GM23338 (cell line): ENCODE measurements at regions not wholly inside any gene's neighbourhood (a gene's known extent, or its start where the extent isn't known, plus 50 kb on each side); places are given as distances from the start of the nearest gene placed in this dataset.

Experiments
- ATAC-seq: fragments of 200-7000 bp; cut with Tn5 transposase; 3 replicates; pipeline ENCODE4 v1.9.1; 2020
- DNase-seq: peaks from one replicate; pipeline ENCODE4 v3.0.0-alpha.2; 2015; ENCODE audit warnings: low spot score
- H2AFZ ChIP-seq: fragments of 200-600 bp; sonication (generic); 2 replicates; pipeline ENCODE4 v1.8.0; 2016; ENCODE audit warnings: antibody characterized with exemption, mild to moderate bottlenecking, moderate library complexity
- H3F3A ChIP-seq: fragments of 200-600 bp; sonication (generic); replicated peaks from 2 replicates; pipeline ENCODE4 v1.8.0; 2017; ENCODE audit warnings: antibody characterized with exemption, mixed run types, low read depth
- H3K27ac ChIP-seq: fragments of 200-600 bp; sonication (generic); 2 replicates; pipeline ENCODE4 v1.6.1; 2016; ENCODE audit warnings: low read depth
- H3K27me3 ChIP-seq: fragments of 200-600 bp; sonication (generic); 2 replicates; pipeline ENCODE4 v1.8.0; 2016; ENCODE audit warnings: mild to moderate bottlenecking, mixed run types, moderate library complexity; ENCODE audit not compliant: insufficient read depth
- H3K36me3 ChIP-seq: fragments of 200-600 bp; sonication (generic); 2 replicates; pipeline ENCODE4 v1.8.0; 2016; ENCODE audit warnings: mild to moderate bottlenecking; ENCODE audit not compliant: insufficient read depth
- H3K4me1 ChIP-seq: fragments of 200-600 bp; sonication (generic); 2 replicates; pipeline ENCODE4 v1.8.0; 2016; ENCODE audit warnings: mild to moderate bottlenecking, moderate library complexity; ENCODE audit not compliant: insufficient read depth
- H3K4me2 ChIP-seq: fragments of 200-600 bp; sonication (generic); 2 replicates; pipeline ENCODE4 v1.7.1; 2017; ENCODE audit warnings: mixed run types
- H3K4me3 ChIP-seq: fragments of 200-600 bp; sonication (generic); 2 replicates; pipeline ENCODE4 v1.6.1; 2016; ENCODE audit warnings: mixed run types
- H3K79me2 ChIP-seq: fragments of 200-600 bp; sonication (generic); replicated peaks from 2 replicates; pipeline ENCODE4 v1.8.0; 2017; ENCODE audit warnings: mild to moderate bottlenecking; ENCODE audit not compliant: insufficient read depth
- H3K9me2 ChIP-seq: fragments of 200-600 bp; sonication (generic); 2 replicates; pipeline ENCODE4 v1.8.0; 2017; ENCODE audit not compliant: insufficient read depth
- H4K20me1 ChIP-seq: fragments of 200-600 bp; sonication (generic); replicated peaks from 2 replicates; pipeline ENCODE4 v1.8.0; 2017; ENCODE audit warnings: mild to moderate bottlenecking; ENCODE audit not compliant: insufficient read depth
- H3K27ac Mint-ChIP-seq: 2 replicates; pipeline ENCODE4 v1.8.0; 2020; ENCODE audit warnings: inconsistent platforms, mild to moderate bottlenecking, moderate library complexity, mixed read lengths
- H3K27me3 Mint-ChIP-seq: 3 replicates; pipeline ENCODE4 v1.8.0; 2022; ENCODE audit warnings: low read depth, mild to moderate bottlenecking, moderate library complexity, mixed read lengths, inconsistent platforms; ENCODE audit not compliant: insufficient read depth, poor library complexity
- H3K36me3 Mint-ChIP-seq: 3 replicates; pipeline ENCODE4 v1.8.0; 2021; ENCODE audit warnings: low read depth, mild to moderate bottlenecking, inconsistent platforms, moderate library complexity, mixed read lengths
- H3K4me1 Mint-ChIP-seq: 3 replicates; pipeline ENCODE4 v1.8.0; 2020; ENCODE audit warnings: mild to moderate bottlenecking, inconsistent platforms, mixed read lengths
- H3K4me3 Mint-ChIP-seq: 3 replicates; pipeline ENCODE4 v1.8.0; 2021; ENCODE audit warnings: moderate library complexity, mild to moderate bottlenecking, inconsistent platforms, mixed read lengths
- H3K9me3 Mint-ChIP-seq: 3 replicates; pipeline ENCODE4 v1.8.0; 2020; ENCODE audit warnings: moderate library complexity, mild to moderate bottlenecking, inconsistent platforms, mixed read lengths
- EZH2phosphoT487 ChIP-seq: fragments of 200-600 bp; sonication (generic); IDR thresholded peaks from one replicate; pipeline ENCODE4 v1.8.1; 2018; ENCODE audit warnings: antibody characterized with exemption; ENCODE audit not compliant: unreplicated experiment
- JUNB ChIP-seq: IDR thresholded peaks from one replicate; pipeline ENCODE4 v1.6.1; 2016; ENCODE audit warnings: antibody characterized with exemption; ENCODE audit not compliant: unreplicated experiment
- NANOG ChIP-seq: IDR thresholded peaks from 2 replicates; pipeline ENCODE4 v1.6.1; 2016; ENCODE audit warnings: antibody characterized with exemption, borderline replicate concordance
- POLR2AphosphoS5 ChIP-seq: IDR thresholded peaks from 2 replicates; pipeline ENCODE4 v1.6.1; 2016; ENCODE audit warnings: antibody characterized with exemption, low read depth
- ZNF114 ChIP-seq: fragments of 250-450 bp; sonication (Bioruptor Pico); IDR thresholded peaks from 2 replicates; pipeline ENCODE4 v1.5.0; 2020; ENCODE audit warnings: mild to moderate bottlenecking, moderate library complexity
- ZNF331 ChIP-seq: fragments of 250-450 bp; sonication (Bioruptor Pico); IDR thresholded peaks from 2 replicates; pipeline ENCODE4 v1.5.0; 2020; ENCODE audit warnings: low read depth, mild to moderate bottlenecking, moderate library complexity
- TF ChIP-seq, protein P1 (sequence below): IDR thresholded peaks from 2 replicates; pipeline ENCODE4 v1.6.1; 2016; ENCODE audit warnings: antibody characterized with exemption
- TF ChIP-seq, protein P2 (sequence below), 2 experiments: fragments of 200-600 bp in 1 of 2; sonication (generic) in 1 of 2; conservative IDR thresholded peaks; 2 replicates each; pipeline versions ENCODE4 v1.5.1 to v1.6.1; 2016 to 2017; ENCODE audit warnings: antibody characterized with exemption in 2 of 2, low read depth in 2 of 2, mild to moderate bottlenecking in 2 of 2, moderate library complexity in 1 of 2
- TF ChIP-seq, protein P3 (sequence below): fragments of 250-450 bp; sonication (Bioruptor Pico); IDR thresholded peaks from 2 replicates; pipeline ENCODE4 v1.5.0; 2020; ENCODE audit warnings: mild to moderate bottlenecking, moderate library complexity

DNA sequence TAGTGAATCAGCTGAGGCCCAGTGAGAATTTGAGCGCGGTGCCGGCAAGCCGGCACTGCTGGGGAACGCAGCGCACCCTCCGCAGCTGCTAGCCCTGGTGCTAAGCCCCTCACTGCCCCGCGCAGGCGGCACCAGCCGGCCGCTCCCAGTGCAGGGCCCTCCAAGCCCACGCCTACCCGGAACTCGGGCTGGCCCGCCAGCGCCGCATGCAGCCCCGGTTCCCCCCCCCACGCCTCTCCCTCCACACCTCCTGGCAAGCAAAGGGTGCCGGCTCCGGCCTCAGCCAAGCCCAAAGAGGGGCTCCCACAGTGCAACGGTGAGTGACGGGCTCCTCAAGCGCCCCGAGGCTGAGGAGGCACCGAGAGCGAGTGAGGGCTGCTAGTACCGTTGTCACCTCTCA, 54.5 kb upstream of the VASH1 start (continued):
- TF ChIP-seq ZNF114 (CRISPR knock-in tag) (no peak), POLR2AphosphoS5 (no peak)
- TF ChIP-seq, protein P1, sequence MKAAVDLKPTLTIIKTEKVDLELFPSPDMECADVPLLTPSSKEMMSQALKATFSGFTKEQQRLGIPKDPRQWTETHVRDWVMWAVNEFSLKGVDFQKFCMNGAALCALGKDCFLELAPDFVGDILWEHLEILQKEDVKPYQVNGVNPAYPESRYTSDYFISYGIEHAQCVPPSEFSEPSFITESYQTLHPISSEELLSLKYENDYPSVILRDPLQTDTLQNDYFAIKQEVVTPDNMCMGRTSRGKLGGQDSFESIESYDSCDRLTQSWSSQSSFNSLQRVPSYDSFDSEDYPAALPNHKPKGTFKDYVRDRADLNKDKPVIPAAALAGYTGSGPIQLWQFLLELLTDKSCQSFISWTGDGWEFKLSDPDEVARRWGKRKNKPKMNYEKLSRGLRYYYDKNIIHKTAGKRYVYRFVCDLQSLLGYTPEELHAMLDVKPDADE: no peak
- TF ChIP-seq, protein P2, sequence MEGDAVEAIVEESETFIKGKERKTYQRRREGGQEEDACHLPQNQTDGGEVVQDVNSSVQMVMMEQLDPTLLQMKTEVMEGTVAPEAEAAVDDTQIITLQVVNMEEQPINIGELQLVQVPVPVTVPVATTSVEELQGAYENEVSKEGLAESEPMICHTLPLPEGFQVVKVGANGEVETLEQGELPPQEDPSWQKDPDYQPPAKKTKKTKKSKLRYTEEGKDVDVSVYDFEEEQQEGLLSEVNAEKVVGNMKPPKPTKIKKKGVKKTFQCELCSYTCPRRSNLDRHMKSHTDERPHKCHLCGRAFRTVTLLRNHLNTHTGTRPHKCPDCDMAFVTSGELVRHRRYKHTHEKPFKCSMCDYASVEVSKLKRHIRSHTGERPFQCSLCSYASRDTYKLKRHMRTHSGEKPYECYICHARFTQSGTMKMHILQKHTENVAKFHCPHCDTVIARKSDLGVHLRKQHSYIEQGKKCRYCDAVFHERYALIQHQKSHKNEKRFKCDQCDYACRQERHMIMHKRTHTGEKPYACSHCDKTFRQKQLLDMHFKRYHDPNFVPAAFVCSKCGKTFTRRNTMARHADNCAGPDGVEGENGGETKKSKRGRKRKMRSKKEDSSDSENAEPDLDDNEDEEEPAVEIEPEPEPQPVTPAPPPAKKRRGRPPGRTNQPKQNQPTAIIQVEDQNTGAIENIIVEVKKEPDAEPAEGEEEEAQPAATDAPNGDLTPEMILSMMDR (conservative IDR thresholded peaks at IDR 0.05; ENCODE audit: low read depth in 2 of 2): no peak

DNA sequence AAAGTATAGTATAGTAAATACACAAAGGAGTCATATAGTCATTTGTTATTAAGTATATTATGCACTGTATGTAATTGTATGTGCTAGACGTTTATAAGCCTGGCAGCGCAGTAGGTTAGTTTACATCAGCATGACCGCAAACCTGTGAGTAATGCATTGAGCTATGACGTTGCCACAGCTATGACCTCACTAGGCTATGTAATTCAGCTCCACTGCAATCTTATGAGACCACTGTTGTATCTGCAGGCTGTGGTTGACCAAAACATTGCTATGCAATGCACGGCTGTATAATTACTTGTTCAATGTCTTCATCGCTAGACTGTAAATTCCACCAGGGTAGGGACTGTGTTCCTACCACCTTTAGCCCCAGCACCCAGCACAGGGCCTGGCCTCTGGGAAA, 53.2 kb upstream of the VASH1 start:
- ATAC-seq (no peak), DNase-seq (no peak)
- H3K4me1 ChIP-seq: no peaks in the 10 kb centered on the region
- H3K79me2 ChIP-seq: no peaks in the 10 kb centered on the region
- H3K27ac ChIP-seq: no peak overlapping the region
- H3K27me3 ChIP-seq: no peaks in the 10 kb centered on the region
- H3K9me2 ChIP-seq: no peaks in the 10 kb centered on the region
- H3K4me3 ChIP-seq: no peak overlapping the region
- Mint-ChIP-seq H3K4me3 (no peak overlapping the region), H3K27ac (no peak overlapping the region), H3K4me1 (no peaks in the 10 kb centered on the region), H3K36me3 (no peaks in the 10 kb centered on the region), H3K9me3 (no peaks in the 10 kb centered on the region; the same call in 1 of the 3 replicates), H3K27me3 (no peaks in the 10 kb centered on the region)
- H3F3A ChIP-seq: no peaks in the 10 kb centered on the region
- no peak overlapping the region for H3K4me2 ChIP-seq
- H4K20me1 ChIP-seq: no peaks in the 10 kb centered on the region
- H2AFZ ChIP-seq: no peak overlapping the region
- H3K36me3 ChIP-seq: no peaks in the 10 kb centered on the region
- TF ChIP-seq, protein P2 (conservative IDR thresholded peaks at IDR 0.05; ENCODE audit: low read depth in 2 of 2): no peak
- TF ChIP-seq EZH2phosphoT487 (no peak), ZNF114 (CRISPR knock-in tag) (no peak), NANOG (no peak), ZNF331 (no peak), POLR2AphosphoS5 (no peak), JUNB (no peak)
- TF ChIP-seq, protein P3, sequence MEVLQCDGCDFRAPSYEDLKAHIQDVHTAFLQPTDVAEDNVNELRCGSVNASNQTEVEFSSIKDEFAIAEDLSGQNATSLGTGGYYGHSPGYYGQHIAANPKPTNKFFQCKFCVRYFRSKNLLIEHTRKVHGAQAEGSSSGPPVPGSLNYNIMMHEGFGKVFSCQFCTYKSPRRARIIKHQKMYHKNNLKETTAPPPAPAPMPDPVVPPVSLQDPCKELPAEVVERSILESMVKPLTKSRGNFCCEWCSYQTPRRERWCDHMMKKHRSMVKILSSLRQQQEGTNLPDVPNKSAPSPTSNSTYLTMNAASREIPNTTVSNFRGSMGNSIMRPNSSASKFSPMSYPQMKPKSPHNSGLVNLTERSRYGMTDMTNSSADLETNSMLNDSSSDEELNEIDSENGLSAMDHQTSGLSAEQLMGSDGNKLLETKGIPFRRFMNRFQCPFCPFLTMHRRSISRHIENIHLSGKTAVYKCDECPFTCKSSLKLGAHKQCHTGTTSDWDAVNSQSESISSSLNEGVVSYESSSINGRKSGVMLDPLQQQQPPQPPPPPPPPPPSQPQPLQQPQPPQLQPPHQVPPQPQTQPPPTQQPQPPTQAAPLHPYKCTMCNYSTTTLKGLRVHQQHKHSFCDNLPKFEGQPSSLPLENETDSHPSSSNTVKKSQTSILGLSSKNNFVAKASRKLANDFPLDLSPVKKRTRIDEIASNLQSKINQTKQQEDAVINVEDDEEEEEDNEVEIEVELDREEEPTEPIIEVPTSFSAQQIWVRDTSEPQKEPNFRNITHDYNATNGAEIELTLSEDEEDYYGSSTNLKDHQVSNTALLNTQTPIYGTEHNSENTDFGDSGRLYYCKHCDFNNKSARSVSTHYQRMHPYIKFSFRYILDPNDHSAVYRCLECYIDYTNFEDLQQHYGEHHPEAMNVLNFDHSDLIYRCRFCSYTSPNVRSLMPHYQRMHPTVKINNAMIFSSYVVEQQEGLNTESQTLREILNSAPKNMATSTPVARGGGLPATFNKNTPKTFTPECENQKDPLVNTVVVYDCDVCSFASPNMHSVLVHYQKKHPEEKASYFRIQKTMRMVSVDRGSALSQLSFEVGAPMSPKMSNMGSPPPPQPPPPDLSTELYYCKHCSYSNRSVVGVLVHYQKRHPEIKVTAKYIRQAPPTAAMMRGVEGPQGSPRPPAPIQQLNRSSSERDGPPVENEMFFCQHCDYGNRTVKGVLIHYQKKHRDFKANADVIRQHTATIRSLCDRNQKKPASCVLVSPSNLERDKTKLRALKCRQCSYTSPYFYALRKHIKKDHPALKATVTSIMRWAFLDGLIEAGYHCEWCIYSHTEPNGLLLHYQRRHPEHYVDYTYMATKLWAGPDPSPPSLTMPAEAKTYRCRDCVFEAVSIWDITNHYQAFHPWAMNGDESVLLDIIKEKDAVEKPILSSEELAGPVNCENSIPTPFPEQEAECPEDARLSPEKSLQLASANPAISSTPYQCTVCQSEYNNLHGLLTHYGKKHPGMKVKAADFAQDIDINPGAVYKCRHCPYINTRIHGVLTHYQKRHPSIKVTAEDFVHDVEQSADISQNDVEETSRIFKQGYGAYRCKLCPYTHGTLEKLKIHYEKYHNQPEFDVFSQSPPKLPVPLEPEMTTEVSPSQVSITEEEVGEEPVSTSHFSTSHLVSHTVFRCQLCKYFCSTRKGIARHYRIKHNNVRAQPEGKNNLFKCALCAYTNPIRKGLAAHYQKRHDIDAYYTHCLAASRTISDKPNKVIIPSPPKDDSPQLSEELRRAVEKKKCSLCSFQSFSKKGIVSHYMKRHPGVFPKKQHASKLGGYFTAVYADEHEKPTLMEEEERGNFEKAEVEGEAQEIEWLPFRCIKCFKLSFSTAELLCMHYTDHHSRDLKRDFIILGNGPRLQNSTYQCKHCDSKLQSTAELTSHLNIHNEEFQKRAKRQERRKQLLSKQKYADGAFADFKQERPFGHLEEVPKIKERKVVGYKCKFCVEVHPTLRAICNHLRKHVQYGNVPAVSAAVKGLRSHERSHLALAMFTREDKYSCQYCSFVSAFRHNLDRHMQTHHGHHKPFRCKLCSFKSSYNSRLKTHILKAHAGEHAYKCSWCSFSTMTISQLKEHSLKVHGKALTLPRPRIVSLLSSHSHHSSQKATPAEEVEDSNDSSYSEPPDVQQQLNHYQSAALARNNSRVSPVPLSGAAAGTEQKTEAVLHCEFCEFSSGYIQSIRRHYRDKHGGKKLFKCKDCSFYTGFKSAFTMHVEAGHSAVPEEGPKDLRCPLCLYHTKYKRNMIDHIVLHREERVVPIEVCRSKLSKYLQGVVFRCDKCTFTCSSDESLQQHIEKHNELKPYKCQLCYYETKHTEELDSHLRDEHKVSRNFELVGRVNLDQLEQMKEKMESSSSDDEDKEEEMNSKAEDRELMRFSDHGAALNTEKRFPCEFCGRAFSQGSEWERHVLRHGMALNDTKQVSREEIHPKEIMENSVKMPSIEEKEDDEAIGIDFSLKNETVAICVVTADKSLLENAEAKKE: no peak
- TF ChIP-seq, protein P1: no peak
